ENCODE measurements at regions not wholly inside any gene's neighbourhood (a gene's known extent, or its start where the extent isn't known, plus 50 kb on each side); places are given as distances from the start of the nearest gene placed in this dataset.

- H3K36me3 ChIP-seq (ENCODE audit: control insufficient read depth, insufficient read depth, low read length) = no peaks in the 10 kb centered on the region
- no peak overlapping the region for H3K4me2 ChIP-seq (ENCODE audit: insufficient read depth, low read length)
- H3K9me1 ChIP-seq (ENCODE audit: control insufficient read depth, insufficient read depth, low read length) = no peaks in the 10 kb centered on the region
- no peaks in the 10 kb centered on the region for H4K20me1 ChIP-seq (replicated peaks; ENCODE audit: control insufficient read depth, insufficient read depth, low read length)
- intact Hi-C loops (cut with micrococcal nuclease) = no loop called here
- H3K4me1 ChIP-seq (replicated peaks in 1 of 2; ENCODE audit: control insufficient read depth in 2 of 2, insufficient read depth in 2 of 2, low read length in 2 of 2) = no peaks in the 10 kb centered on the region
- no peaks in the 10 kb centered on the region for H3K79me2 ChIP-seq (ENCODE audit: control insufficient read depth, insufficient read depth, low read length)
- TF ChIP-seq IFI16 (CRISPR knock-in tag; IDR thresholded peaks at IDR 0.05) (no peak), ZNF184 (CRISPR knock-in tag; IDR thresholded peaks at IDR 0.05) (no peak), DACH1 (IDR thresholded peaks at IDR 0.05; ENCODE audit: partially characterized antibody) (no peak), ZNF311 (CRISPR knock-in tag; IDR thresholded peaks at IDR 0.05) (no peak), BHLHE40 (IDR thresholded peaks at IDR 0.05; ENCODE audit: low read length) (no peak), ZNF644 (tag; IDR thresholded peaks at IDR 0.05; ENCODE audit: low read depth) (no peak), ATF7 (IDR thresholded peaks at IDR 0.05) (no peak), E2F6 (IDR thresholded peaks at IDR 0.05; ENCODE audit: borderline replicate concordance in 1 of 2, extremely low read depth in 1 of 2, insufficient read depth in 1 of 2, insufficient read length in 1 of 2, low read depth in 1 of 2, low read length in 1 of 2, poor library complexity in 1 of 2, severe bottlenecking in 1 of 2) (no peak), ETS1 (conservative IDR thresholded peaks at IDR 0.05; ENCODE audit: control insufficient read depth, low read depth, low read length) (no peak), JUNB (CRISPR knock-in tag; conservative IDR thresholded peaks at IDR 0.05) (no peak)
- H3K9me3 ChIP-seq (replicated peaks; ENCODE audit: control insufficient read depth, insufficient read depth, low read depth, low read length) = no peaks in the 10 kb centered on the region
- CTCF ChIA-PET (ENCODE audit: low intra/inter-chr PET ratio) = no interaction called here
- no peak overlapping the region for H2AFZ ChIP-seq (ENCODE audit: low read depth, low read length)
- WGBS (ENCODE audit: insufficient coverage, low coverage, missing lambda C conversion rate) = 8% methylated on average over 6 of the region's 6 CpGs
- peaks cover 41 to 45% of the 10 kb centered on the region in 2 experiments for H3K27me3 ChIP-seq (ENCODE audit: control insufficient read depth in 2 of 2, insufficient read depth in 2 of 2, low read length in 2 of 2)
- FAIRE-seq (no peak), DNase-seq (ENCODE audit: extremely low read depth in 1 of 4, low spot score in 3 of 4) (no peak), ATAC-seq (no peak)
- no peak overlapping the region for H3K27ac ChIP-seq (ENCODE audit: extremely low read depth, low read depth, low read length)
- POLR2A ChIA-PET = no interaction called here
- BruUV-seq (replicated peaks) = no TSS peak
- in situ Hi-C loops (cut with MboI) = no loop called here
- H3K4me3 ChIP-seq = no peak overlapping the region
- no peak overlapping the region for H3K9ac ChIP-seq (ENCODE audit: insufficient read depth in 1 of 2, low read depth in 2 of 2, low read length in 2 of 2)
These were observed 151.5 kb upstream of the POU3F1 start for GRCh38 chr1:38198099-38198498.

Data from K562 (cell line).